OCI-LY1 (cell line): ENCODE measurements at regions not wholly inside any gene's neighbourhood (a gene's known extent, or its start where the extent isn't known, plus 50 kb on each side); places are given as distances from the start of the nearest gene placed in this dataset.

ENCODE experiments used
- H2AFZ ChIP-seq: fragments of 200-600 bp; sonication (generic), shearing (Covaris generic); 2 replicates; pipeline ENCODE4 v1.6.0; 2014; ENCODE audit warnings: antibody characterized with exemption, mild to moderate bottlenecking, low read length
- H3F3A ChIP-seq: fragments of 200-600 bp; sonication (generic), shearing (Covaris generic); 2 replicates; pipeline ENCODE4 v1.6.0; 2014; ENCODE audit warnings: mild to moderate bottlenecking, antibody characterized with exemption, low read length, moderate library complexity; ENCODE audit not compliant: insufficient read depth
- H3K27ac ChIP-seq: fragments of 200-600 bp; sonication (generic); 2 replicates; pipeline ENCODE4 v1.5.1; 2014; ENCODE audit warnings: low read length, mixed run types, mild to moderate bottlenecking, low read depth; ENCODE audit not compliant: poor library complexity, severe bottlenecking
- H3K27me3 ChIP-seq: fragments of 200-600 bp; sonication (generic); 2 replicates; pipeline ENCODE4 v1.6.0; 2014; ENCODE audit warnings: antibody characterized with exemption, mild to moderate bottlenecking, low read length, moderate library complexity; ENCODE audit not compliant: insufficient read depth
- H3K36me3 ChIP-seq: fragments of 200-600 bp; sonication (generic); 2 replicates; pipeline ENCODE4 v1.6.1; 2014; ENCODE audit warnings: mild to moderate bottlenecking, antibody characterized with exemption, low read length, moderate library complexity, mixed read lengths; ENCODE audit not compliant: insufficient read depth
- H3K4me1 ChIP-seq: fragments of 200-600 bp; sonication (generic); 2 replicates; pipeline ENCODE4 v1.5.1; 2014; ENCODE audit warnings: mild to moderate bottlenecking, low read length, moderate library complexity; ENCODE audit not compliant: insufficient read depth, severe bottlenecking
- H3K4me2 ChIP-seq: fragments of 200-600 bp; sonication (generic), shearing (Covaris generic); 2 replicates; pipeline ENCODE4 v1.6.1; 2014; ENCODE audit warnings: low read length
- H3K4me3 ChIP-seq: fragments of 200-600 bp; sonication (generic); 2 replicates; pipeline ENCODE4 v1.5.1; 2014; ENCODE audit warnings: low read length, low read depth, mild to moderate bottlenecking, mixed read lengths; ENCODE audit not compliant: poor library complexity, severe bottlenecking
- H3K79me2 ChIP-seq: fragments of 200-600 bp; shearing (Covaris generic); 2 replicates; pipeline ENCODE4 v1.6.1; 2016; ENCODE audit warnings: mixed run types, low read length, mixed read lengths; ENCODE audit not compliant: insufficient read depth
- H3K9ac ChIP-seq: fragments of 200-600 bp; sonication (generic), shearing (Covaris generic); 2 replicates; pipeline ENCODE4 v1.6.1; 2014; ENCODE audit warnings: mild to moderate bottlenecking, low read length, mixed read lengths
- H3K9me2 ChIP-seq: fragments of 200-600 bp; sonication (generic), shearing (Covaris generic); 2 replicates; pipeline ENCODE4 v1.6.1; 2014; ENCODE audit warnings: low read depth, mild to moderate bottlenecking, low read length, mixed read lengths
- H3K9me3 ChIP-seq: fragments of 200-600 bp; shearing (Covaris generic); 2 replicates; pipeline ENCODE4 v1.6.1; 2014; ENCODE audit warnings: low read length, mixed read lengths
- H4K20me1 ChIP-seq: fragments of 200-600 bp; sonication (generic), shearing (Covaris generic); 2 replicates; pipeline ENCODE4 v1.6.0; 2016; ENCODE audit warnings: mild to moderate bottlenecking, low read length; ENCODE audit not compliant: insufficient read depth
- CTCF ChIP-seq: fragments of 200-600 bp; sonication (generic), shearing (Covaris generic); IDR thresholded peaks from 2 replicates; pipeline ENCODE4 v1.5.1; 2017; ENCODE audit warnings: mild to moderate bottlenecking, antibody characterized with exemption, low read length, moderate library complexity, mixed read lengths
- EZH2 ChIP-seq: fragments of 200-600 bp; sonication (generic), shearing (Covaris generic); IDR thresholded peaks from 2 replicates; pipeline ENCODE4 v1.8.0; 2017; ENCODE audit warnings: borderline replicate concordance, mixed run types, mild to moderate bottlenecking, antibody characterized with exemption, low read length, moderate library complexity, mixed read lengths

DNA sequence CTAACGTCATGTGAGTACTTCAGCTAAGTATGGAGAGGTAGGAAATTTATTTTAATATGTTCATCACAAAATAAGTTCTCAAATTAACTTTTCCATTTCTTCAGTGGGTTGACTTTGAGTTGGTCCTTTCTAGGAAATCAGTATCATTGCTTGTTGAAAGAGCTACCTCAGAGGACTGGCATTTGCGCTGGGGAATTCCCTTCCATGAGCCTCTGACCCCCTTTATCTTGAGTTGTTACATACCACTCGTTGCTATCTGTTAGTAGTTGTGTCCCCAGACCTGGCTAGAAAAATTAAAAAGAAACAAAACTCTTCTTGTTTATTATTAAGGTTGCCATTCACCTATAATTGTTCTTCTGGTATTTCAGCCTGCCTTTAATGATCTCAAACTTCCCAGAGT, 96.8 kb upstream of the ROBO2 start:
- Histone ChIP-seq H3K9me3 (no peaks in the 10 kb centered on the region), H3K27ac (no peak overlapping the region), H3K4me3 (no peak overlapping the region), H3K4me1 (no peaks in the 10 kb centered on the region), H2AFZ (no peak overlapping the region), H3K9me2 (no peaks in the 10 kb centered on the region), H3K9ac (no peak overlapping the region), H3K36me3 (no peaks in the 10 kb centered on the region), H3K79me2 (no peaks in the 10 kb centered on the region), H3K27me3 (no peaks in the 10 kb centered on the region), H3F3A (no peaks in the 10 kb centered on the region), H3K4me2 (no peak overlapping the region), H4K20me1 (no peaks in the 10 kb centered on the region)
- no peak for TF ChIP-seq CTCF
- TF ChIP-seq EZH2: no peak

- H3K4me1 ChIP-seq: no peaks in the 10 kb centered on the region
- no peaks in the 10 kb centered on the region for H3F3A ChIP-seq
- H3K27ac ChIP-seq: no peak overlapping the region
- H2AFZ ChIP-seq: no peak overlapping the region
- no peaks in the 10 kb centered on the region for H3K9me3 ChIP-seq
- no peaks in the 10 kb centered on the region for H3K27me3 ChIP-seq
- TF ChIP-seq EZH2: no peak
- TF ChIP-seq CTCF: no peak
- no peak overlapping the region for H3K9ac ChIP-seq
- H3K36me3 ChIP-seq: no peaks in the 10 kb centered on the region
- no peaks in the 10 kb centered on the region for H3K79me2 ChIP-seq
- H4K20me1 ChIP-seq: no peaks in the 10 kb centered on the region
- H3K9me2 ChIP-seq: no peaks in the 10 kb centered on the region
- H3K4me3 ChIP-seq: no peak overlapping the region
- H3K4me2 ChIP-seq: no peak overlapping the region
These were observed 96.2 kb upstream of the ROBO2 start for GRCh38 chr3:76943671-76944070.

DNA sequence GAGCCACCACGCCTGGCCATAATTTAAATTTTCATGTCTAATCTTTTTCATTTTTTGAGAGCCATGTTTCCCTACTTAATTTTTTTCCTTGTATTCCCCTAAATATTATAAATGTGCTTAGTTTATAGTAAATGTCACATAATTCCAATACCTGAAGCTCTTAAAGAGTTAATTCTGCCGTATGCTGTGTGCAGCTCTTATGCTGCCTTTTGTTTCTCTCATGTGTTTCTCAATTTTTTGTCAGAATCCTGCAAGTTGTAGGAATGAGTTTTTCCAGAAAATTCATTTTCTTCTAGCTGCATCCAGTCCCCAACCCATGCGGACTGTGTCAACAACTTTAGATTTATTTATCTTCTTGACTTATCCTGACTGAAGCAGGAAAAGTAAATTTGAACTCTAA, 90.9 kb upstream of the ROBO2 start:
- Histone ChIP-seq H4K20me1 (no peaks in the 10 kb centered on the region), H3K4me1 (no peaks in the 10 kb centered on the region), H3K79me2 (no peaks in the 10 kb centered on the region), H3K9me3 (no peaks in the 10 kb centered on the region), H3K4me3 (no peak overlapping the region), H3K27me3 (no peaks in the 10 kb centered on the region), H2AFZ (no peak overlapping the region), H3F3A (no peaks in the 10 kb centered on the region), H3K9ac (no peak overlapping the region), H3K27ac (no peak overlapping the region), H3K4me2 (no peak overlapping the region), H3K36me3 (no peaks in the 10 kb centered on the region), H3K9me2 (no peaks in the 10 kb centered on the region)
- TF ChIP-seq CTCF (no peak), EZH2 (no peak)
